ENCODE measurements at regions not wholly inside any gene's neighbourhood (a gene's known extent, or its start where the extent isn't known, plus 50 kb on each side); places are given as distances from the start of the nearest gene placed in this dataset.

DNA sequence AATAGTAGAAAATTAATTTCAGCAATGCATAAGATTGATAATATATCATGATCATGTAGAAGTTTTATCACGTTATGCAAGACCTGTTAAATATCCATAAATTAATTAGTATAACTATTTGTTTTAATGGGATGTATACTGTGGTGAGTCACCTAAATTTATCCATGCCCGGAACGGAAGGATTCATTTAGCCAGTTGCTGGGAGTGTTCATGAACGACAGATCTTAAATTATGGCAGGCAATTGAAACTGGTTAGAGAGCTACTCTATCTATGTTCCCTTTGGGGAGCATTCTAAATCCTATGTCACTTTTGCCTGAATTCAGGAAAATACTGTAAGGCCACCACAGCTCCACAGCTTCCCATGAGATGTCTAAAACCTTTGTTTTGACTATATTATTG, 1950.5 kb upstream of the AGA start:
- intact Hi-C loops (cut with micrococcal nuclease; ENCODE audit: unreplicated experiment), result no loop called here
- no peak overlapping the region for H2AFZ ChIP-seq (ENCODE audit: control insufficient read depth, low read depth, low read length)
- TF ChIP-seq BRCA1 (IDR thresholded peaks at IDR 0.05; ENCODE audit: low read depth, low read length), result no peak
- no peak for TF ChIP-seq GABPA (IDR thresholded peaks at IDR 0.05; ENCODE audit: low read depth)
- TF ChIP-seq, protein P1, sequence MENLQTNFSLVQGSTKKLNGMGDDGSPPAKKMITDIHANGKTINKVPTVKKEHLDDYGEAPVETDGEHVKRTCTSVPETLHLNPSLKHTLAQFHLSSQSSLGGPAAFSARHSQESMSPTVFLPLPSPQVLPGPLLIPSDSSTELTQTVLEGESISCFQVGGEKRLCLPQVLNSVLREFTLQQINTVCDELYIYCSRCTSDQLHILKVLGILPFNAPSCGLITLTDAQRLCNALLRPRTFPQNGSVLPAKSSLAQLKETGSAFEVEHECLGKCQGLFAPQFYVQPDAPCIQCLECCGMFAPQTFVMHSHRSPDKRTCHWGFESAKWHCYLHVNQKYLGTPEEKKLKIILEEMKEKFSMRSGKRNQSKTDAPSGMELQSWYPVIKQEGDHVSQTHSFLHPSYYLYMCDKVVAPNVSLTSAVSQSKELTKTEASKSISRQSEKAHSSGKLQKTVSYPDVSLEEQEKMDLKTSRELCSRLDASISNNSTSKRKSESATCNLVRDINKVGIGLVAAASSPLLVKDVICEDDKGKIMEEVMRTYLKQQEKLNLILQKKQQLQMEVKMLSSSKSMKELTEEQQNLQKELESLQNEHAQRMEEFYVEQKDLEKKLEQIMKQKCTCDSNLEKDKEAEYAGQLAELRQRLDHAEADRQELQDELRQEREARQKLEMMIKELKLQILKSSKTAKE (IDR thresholded peaks at IDR 0.05; ENCODE audit: low read depth, poor library complexity, severe bottlenecking), result no peak
- TF ChIP-seq CBX3 (IDR thresholded peaks at IDR 0.05; ENCODE audit: borderline replicate concordance, low read depth), result no peak
- TF ChIP-seq POLR2AphosphoS2 (IDR thresholded peaks at IDR 0.05; ENCODE audit: low read depth, low read length), result no peak
- TF ChIP-seq CHD2 (IDR thresholded peaks at IDR 0.05; ENCODE audit: borderline replicate concordance, low read depth, low read length), result no peak
- TF ChIP-seq, protein P2, sequence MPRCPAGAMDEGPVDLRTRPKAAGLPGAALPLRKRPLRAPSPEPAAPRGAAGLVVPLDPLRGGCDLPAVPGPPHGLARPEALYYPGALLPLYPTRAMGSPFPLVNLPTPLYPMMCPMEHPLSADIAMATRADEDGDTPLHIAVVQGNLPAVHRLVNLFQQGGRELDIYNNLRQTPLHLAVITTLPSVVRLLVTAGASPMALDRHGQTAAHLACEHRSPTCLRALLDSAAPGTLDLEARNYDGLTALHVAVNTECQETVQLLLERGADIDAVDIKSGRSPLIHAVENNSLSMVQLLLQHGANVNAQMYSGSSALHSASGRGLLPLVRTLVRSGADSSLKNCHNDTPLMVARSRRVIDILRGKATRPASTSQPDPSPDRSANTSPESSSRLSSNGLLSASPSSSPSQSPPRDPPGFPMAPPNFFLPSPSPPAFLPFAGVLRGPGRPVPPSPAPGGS (IDR thresholded peaks at IDR 0.05; ENCODE audit: borderline replicate concordance, insufficient read depth, low read depth, low read length, poor library complexity, severe bottlenecking), result no peak
- TF ChIP-seq SIN3A (IDR thresholded peaks at IDR 0.05; ENCODE audit: low read depth, low read length), result no peak
- no peaks in the 10 kb centered on the region for H3K9me3 ChIP-seq (replicated peaks; ENCODE audit: control insufficient read depth, insufficient read depth, low read length)
- FAIRE-seq (no peak), DNase-seq (ENCODE audit: low read depth, low spot score) (no peak), ATAC-seq (no peak)
- H3K27me3 ChIP-seq (replicated peaks in 1 of 2; ENCODE audit: control insufficient read depth in 2 of 2, insufficient read depth in 2 of 2, low read length in 1 of 2), result no peaks in the 10 kb centered on the region
- no TSS peak for BruUV-seq (replicated peaks)
- H3K27ac ChIP-seq (ENCODE audit: control insufficient read depth, insufficient read depth), result no peak overlapping the region
- WGBS (ENCODE audit: insufficient coverage, insufficient replicate concordance, low lambda C conversion rate, missing lambda C conversion rate), result 49% methylated on average over 4 of the region's 4 CpGs
- SMC1A ChIA-PET (ENCODE audit: uncharacterized antibody, unreplicated experiment), result no interaction called here
- H3K4me2 ChIP-seq (ENCODE audit: control insufficient read depth, insufficient read depth), result no peak overlapping the region
- CTCF ChIA-PET, result no interaction called here
- no peaks in the 10 kb centered on the region for H3K4me1 ChIP-seq (ENCODE audit: control insufficient read depth, insufficient read depth, low read length)
- no peak overlapping the region for H3K4me3 ChIP-seq
- RAD21 ChIA-PET (ENCODE audit: unreplicated experiment), result no interaction called here
- H4K20me1 ChIP-seq (ENCODE audit: control insufficient read depth, insufficient read depth), result no peaks in the 10 kb centered on the region
- in situ Hi-C loops (cut with MboI), result no loop called here
- POLR2A ChIA-PET, result interaction anchor here (0.5 kb wide), 1 partner anchor 1105 kb away, joined by 3 read pairs; no protein-coding TSS in a partner anchor
- H3K9ac ChIP-seq (ENCODE audit: control insufficient read depth, insufficient read depth, low read length), result no peak overlapping the region
- H3K79me2 ChIP-seq (ENCODE audit: control insufficient read depth, insufficient read depth, low read length), result no peaks in the 10 kb centered on the region
- H3K36me3 ChIP-seq (ENCODE audit: control insufficient read depth in 2 of 2, insufficient read depth in 2 of 2, low read length in 1 of 2), result no peaks in the 10 kb centered on the region

All from GM12878 (cell line).